Heart left ventricle (tissue), 13 donors: ENCODE measurements at regions not wholly inside any gene's neighbourhood (a gene's known extent, or its start where the extent isn't known, plus 50 kb on each side); places are given as distances from the start of the nearest gene placed in this dataset.

Source experiments
- POLR2A ChIP-seq, 2 donors: fragments of 450-650 bp; IDR thresholded peaks; one replicate each; pipeline ENCODE4 v1.6.1; 2017; ENCODE audit warnings: antibody characterized with exemption in 2 of 2, mild to moderate bottlenecking in 2 of 2, moderate library complexity in 2 of 2
- TF ChIP-seq, protein P1 (sequence below), 12 donors: fragments of 200-600 bp; sonication (generic) in 4 of 12; IDR thresholded peaks; one replicate each; pipeline versions ENCODE4 v1.5.0 to v1.8.0; 2018 to 2022; ENCODE audit warnings: antibody characterized with exemption in 12 of 12, mild to moderate bottlenecking in 5 of 12
- donor health status: ischemic (EF 13 %, LVEDD 7.1; RV severe dilation, severe dysfunction).
- donor health status: DM: no; HTN: yes; CAD: no.
- donor health status: DM: no; HTN: no; CAD: no.
- donor health status: ischemic (EF 25% LVEDD 6.9; RV normal size, moderate dysfunction).
- donor health status: ischemic (EF 25% LVEDD 5.7; RV mildly dilated, moderate dysfunction).
- donor health status: ischemic (EF 35%, LVEDD 5.7; RV mildly dilated, moderate dysfunction).
- donor health status: nonischemic (EF 11% LVEDD 7.7; RV severe dilation, severe dysfunction).
- donor health status: DM: yes; HTN: yes; CAD: no.
- donor health status: PGD.
- donor health status: ischemic (EF 29% LVEDD 5.4; RV normal size, mild dysfunction).
- donor health status: nonischemic (EF 23%, LVEDD 6.1; RV moderate dilation, normal function).

DNA sequence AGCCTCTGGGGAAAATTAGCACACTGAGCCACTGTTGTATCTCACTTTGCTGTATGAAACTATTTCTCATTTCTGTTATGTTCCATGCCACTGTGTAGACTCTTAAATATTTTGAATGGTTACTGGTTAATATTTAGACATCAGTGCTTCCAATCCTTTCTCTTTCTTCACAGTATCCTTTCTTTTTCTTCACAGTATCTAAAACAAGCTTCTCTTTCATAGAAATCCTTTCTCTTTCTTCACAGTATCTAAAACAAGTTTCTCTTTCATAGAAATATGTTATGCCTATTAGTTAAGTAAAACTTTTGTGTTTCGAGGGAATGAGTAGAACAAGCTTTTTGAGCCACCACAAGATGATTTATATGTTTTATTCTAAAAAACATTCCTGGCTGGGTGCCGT, 326.8 kb upstream of the KLF12 start:
- TF ChIP-seq, protein P1, sequence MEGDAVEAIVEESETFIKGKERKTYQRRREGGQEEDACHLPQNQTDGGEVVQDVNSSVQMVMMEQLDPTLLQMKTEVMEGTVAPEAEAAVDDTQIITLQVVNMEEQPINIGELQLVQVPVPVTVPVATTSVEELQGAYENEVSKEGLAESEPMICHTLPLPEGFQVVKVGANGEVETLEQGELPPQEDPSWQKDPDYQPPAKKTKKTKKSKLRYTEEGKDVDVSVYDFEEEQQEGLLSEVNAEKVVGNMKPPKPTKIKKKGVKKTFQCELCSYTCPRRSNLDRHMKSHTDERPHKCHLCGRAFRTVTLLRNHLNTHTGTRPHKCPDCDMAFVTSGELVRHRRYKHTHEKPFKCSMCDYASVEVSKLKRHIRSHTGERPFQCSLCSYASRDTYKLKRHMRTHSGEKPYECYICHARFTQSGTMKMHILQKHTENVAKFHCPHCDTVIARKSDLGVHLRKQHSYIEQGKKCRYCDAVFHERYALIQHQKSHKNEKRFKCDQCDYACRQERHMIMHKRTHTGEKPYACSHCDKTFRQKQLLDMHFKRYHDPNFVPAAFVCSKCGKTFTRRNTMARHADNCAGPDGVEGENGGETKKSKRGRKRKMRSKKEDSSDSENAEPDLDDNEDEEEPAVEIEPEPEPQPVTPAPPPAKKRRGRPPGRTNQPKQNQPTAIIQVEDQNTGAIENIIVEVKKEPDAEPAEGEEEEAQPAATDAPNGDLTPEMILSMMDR (IDR thresholded peaks at IDR 0.05): no peak
- TF ChIP-seq POLR2A (IDR thresholded peaks at IDR 0.05): no peak
